Hepatocyte (in vitro differentiated cells): ENCODE measurements at regions not wholly inside any gene's neighbourhood (a gene's known extent, or its start where the extent isn't known, plus 50 kb on each side); places are given as distances from the start of the nearest gene placed in this dataset.

Experiments used
- EZH2 ChIP-seq: fragments of 200-600 bp; sonication (generic); IDR thresholded peaks from 2 replicates; pipeline ENCODE4 v1.6.1; 2016; ENCODE audit warnings: antibody characterized with exemption, mild to moderate bottlenecking, borderline replicate concordance
- TF ChIP-seq, protein P1 (sequence below): fragments of 200-600 bp; sonication (generic); IDR thresholded peaks from 2 replicates; pipeline ENCODE4 v1.5.1; 2016; ENCODE audit warnings: antibody characterized with exemption, mild to moderate bottlenecking; ENCODE audit not compliant: poor library complexity

DNA sequence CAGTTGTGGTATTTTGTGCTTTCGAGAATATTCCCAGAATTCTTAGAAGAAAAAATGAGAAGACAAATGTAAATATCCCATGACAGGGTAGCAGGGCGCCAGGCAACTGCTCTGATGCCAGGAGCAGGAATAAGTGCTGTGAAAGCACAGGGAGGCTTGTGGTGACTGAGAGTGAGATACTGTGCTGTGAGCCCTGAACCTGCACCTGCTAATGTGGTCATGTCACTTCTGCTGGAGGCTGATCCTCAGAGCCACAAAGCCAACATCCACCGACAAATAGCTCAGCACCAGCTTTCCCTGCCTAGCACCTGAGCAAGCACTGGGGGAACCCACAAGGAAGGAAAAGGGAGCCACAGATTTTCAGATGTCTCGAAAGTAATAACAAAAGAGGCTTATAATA is 368.6 kb upstream of the CDH4 start:
- TF ChIP-seq, protein P1, sequence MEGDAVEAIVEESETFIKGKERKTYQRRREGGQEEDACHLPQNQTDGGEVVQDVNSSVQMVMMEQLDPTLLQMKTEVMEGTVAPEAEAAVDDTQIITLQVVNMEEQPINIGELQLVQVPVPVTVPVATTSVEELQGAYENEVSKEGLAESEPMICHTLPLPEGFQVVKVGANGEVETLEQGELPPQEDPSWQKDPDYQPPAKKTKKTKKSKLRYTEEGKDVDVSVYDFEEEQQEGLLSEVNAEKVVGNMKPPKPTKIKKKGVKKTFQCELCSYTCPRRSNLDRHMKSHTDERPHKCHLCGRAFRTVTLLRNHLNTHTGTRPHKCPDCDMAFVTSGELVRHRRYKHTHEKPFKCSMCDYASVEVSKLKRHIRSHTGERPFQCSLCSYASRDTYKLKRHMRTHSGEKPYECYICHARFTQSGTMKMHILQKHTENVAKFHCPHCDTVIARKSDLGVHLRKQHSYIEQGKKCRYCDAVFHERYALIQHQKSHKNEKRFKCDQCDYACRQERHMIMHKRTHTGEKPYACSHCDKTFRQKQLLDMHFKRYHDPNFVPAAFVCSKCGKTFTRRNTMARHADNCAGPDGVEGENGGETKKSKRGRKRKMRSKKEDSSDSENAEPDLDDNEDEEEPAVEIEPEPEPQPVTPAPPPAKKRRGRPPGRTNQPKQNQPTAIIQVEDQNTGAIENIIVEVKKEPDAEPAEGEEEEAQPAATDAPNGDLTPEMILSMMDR: no peak
- no peak for TF ChIP-seq EZH2
